Ovary (tissue), 7 donors: ENCODE measurements at regions not wholly inside any gene's neighbourhood (a gene's known extent, or its start where the extent isn't known, plus 50 kb on each side); places are given as distances from the start of the nearest gene placed in this dataset.

Source experiments
- DNase-seq, 5 donors: peaks; one replicate each; pipeline ENCODE4 v3.0.0-alpha.2; 2019 to 2020
- H3K27ac ChIP-seq, 2 donors: fragments of 200-600 bp; one replicate each; pipeline versions ENCODE4 v1.5.1 to v1.8.0; 2019 to 2022
- H3K27me3 ChIP-seq: fragments of 200-600 bp; one replicate; pipeline ENCODE4 v1.8.0; 2022
- H3K36me3 ChIP-seq: fragments of 200-600 bp; sonication (generic); one replicate; pipeline ENCODE4 v1.5.1; 2019
- H3K4me1 ChIP-seq: one replicate; pipeline ENCODE4 v1.8.1; 2013; ENCODE audit warnings: mild to moderate bottlenecking, moderate library complexity; ENCODE audit not compliant: insufficient read depth
- H3K4me3 ChIP-seq: fragments of 200-600 bp; sonication (generic); one replicate; pipeline ENCODE4 v1.5.1; 2017
- H3K9me3 ChIP-seq, 2 donors: fragments of 200-600 bp in 1 of 2; sonication (generic) in 1 of 2; one replicate each; pipeline versions ENCODE4 v1.5.1 to v1.8.1; 2013 to 2019; ENCODE audit warnings: mild to moderate bottlenecking in 1 of 2, moderate library complexity in 1 of 2
- CTCF ChIP-seq, 3 donors: fragments of 450-650 bp in 2 of 3; fragments of 200-600 bp in 1 of 3; IDR thresholded peaks; one replicate each; pipeline versions ENCODE4 v1.5.1 to v1.8.0; 2016 to 2022; ENCODE audit warnings: antibody characterized with exemption in 3 of 3, mild to moderate bottlenecking in 1 of 3
- EP300 ChIP-seq: sonication (generic); formaldehyde crosslinking; IDR thresholded peaks from one replicate; pipeline ENCODE4 v1.6.1; 2017; ENCODE audit warnings: antibody characterized with exemption
- POLR2A ChIP-seq: fragments of 450-650 bp; IDR thresholded peaks from one replicate; pipeline ENCODE4 v1.6.1; 2017; ENCODE audit warnings: antibody characterized with exemption, mild to moderate bottlenecking, moderate library complexity
- WGBS, 3 donors: extraction: QIAGEN DNeasy Blood & Tissue Kit in 1 of 3; methylation state at CpG; one replicate each; pipeline versions ENCODE4 v1.1.5 to v1.1.7; 2013 to 2017; 5-methylcytosine and 5-hydroxymethylcytosine counted together
- intact Hi-C, 4 donors: fragments of 100-400 bp; cut with DNase I; formaldehyde crosslinking; loops; one replicate each; pipeline versions ENCODE4 v1.11.0 to v1.15.1; 2022 to 2023
- donor health status: DM: no; HTN: no; CAD: no; lungs with moderate emphysema.
- donor health status: DM: no; HTN: no; CAD: no.
- donor health status: Bipolar disorder and iron deficiency.
- donor health status: DM: no; HTN: no; CAD: no.
- donor health status: DM: yes; HTN: yes; CAD: no.

DNA sequence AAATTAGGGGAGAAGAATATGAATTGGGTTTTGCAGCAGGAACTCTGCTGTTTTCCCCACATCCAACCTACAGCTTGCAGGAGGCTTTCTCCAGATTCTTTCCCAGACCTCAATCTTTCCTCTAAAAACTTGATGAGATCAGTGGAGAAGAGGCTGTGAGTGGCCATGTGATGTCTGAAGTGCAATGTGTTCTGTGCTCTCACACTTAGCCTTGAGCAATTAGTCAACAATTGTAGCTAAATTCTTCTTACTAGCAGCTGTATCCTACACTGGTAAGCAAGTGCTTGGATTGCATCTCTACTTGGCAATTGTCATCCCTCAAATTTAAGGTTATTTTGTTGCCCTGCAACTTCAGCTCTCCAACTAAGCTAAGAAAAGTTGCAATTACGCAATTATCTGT is 807.3 kb upstream of the RGS18 start:
- Histone ChIP-seq H3K9me3 (no peaks in the 10 kb centered on the region), H3K27me3 (no peaks in the 10 kb centered on the region), H3K4me3 (no peak overlapping the region), H3K27ac (no peak overlapping the region), H3K4me1 (no peaks in the 10 kb centered on the region), H3K36me3 (no peaks in the 10 kb centered on the region)
- TF ChIP-seq CTCF (IDR thresholded peaks at IDR 0.05) (no peak), EP300 (no peak), POLR2A (no peak)
- 0 to 1% (median 0%) methylated on average over 1 of the region's 1 CpG for WGBS, 3 donors
- no peak for DNase-seq
- intact Hi-C loops: no loop called here

GRCh38 chr1:191358724-191359123 is 799.5 kb upstream of the RGS18 start:
- intact Hi-C loops: no loop called here
- Histone ChIP-seq H3K4me1 (no peaks in the 10 kb centered on the region), H3K9me3 (no peaks in the 10 kb centered on the region), H3K27ac (no peak overlapping the region), H3K27me3 (no peaks in the 10 kb centered on the region), H3K36me3 (no peaks in the 10 kb centered on the region), H3K4me3 (no peak overlapping the region)
- no peak for DNase-seq
- 92 to 95% (median 93%) methylated on average over 1 of the region's 1 CpG for WGBS, 3 donors
- TF ChIP-seq CTCF (IDR thresholded peaks at IDR 0.05) (no peak), EP300 (no peak), POLR2A (no peak)

DNA sequence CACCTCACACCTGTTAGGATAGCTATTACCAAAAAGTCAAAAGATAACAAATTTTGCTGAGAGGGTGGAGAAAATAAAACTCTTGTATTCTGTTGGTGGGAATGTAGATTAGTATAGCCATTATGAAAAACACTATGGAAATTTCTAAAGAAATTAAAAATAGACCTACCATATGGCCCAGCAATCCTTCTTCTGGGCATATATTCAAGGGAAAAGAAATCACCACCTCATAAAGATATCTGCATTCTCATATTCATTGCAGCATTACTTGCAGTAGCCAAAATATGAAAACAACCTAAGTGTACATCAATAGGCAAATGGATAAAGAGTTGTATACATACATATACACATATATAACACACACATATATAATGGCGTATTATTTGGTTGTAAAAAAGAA is 791.6 kb upstream of the RGS18 start:
- Histone ChIP-seq H3K9me3 (no peaks in the 10 kb centered on the region), H3K36me3 (no peaks in the 10 kb centered on the region), H3K27me3 (no peaks in the 10 kb centered on the region), H3K4me1 (no peaks in the 10 kb centered on the region), H3K4me3 (no peak overlapping the region), H3K27ac (no peak overlapping the region)
- DNase-seq: no peak
- 91 to 98% (median 97%) methylated on average over 1 of the region's 1 CpG for WGBS, 3 donors
- TF ChIP-seq POLR2A (no peak), CTCF (IDR thresholded peaks at IDR 0.05) (no peak), EP300 (no peak)
- intact Hi-C loops: no loop called here

- TF ChIP-seq EP300 (no peak), POLR2A (no peak), CTCF (IDR thresholded peaks at IDR 0.05) (no peak)
- no peaks in the 10 kb centered on the region for H3K4me1 ChIP-seq
- intact Hi-C loops: no loop called here
- no peaks in the 10 kb centered on the region for H3K27me3 ChIP-seq
- no peak for DNase-seq
- WGBS, 3 donors: 71 to 75% (median 72%) methylated on average over 12 of the region's 12 CpGs
- no peak overlapping the region for H3K27ac ChIP-seq
- no peak overlapping the region for H3K4me3 ChIP-seq
- no peaks in the 10 kb centered on the region for H3K36me3 ChIP-seq
- H3K9me3 ChIP-seq: no peaks in the 10 kb centered on the region
Measured at GRCh38 chr1:191368891-191369654, 789.2 kb upstream of the RGS18 start.
